CD4-positive, alpha-beta T cell treated with Interferon alpha-2 for 1 hour (primary cell): ENCODE measurements at regions not wholly inside any gene's neighbourhood (a gene's known extent, or its start where the extent isn't known, plus 50 kb on each side); places are given as distances from the start of the nearest gene placed in this dataset.
"Not testable (repeated sequence)": the region's sequence is repeated elsewhere in the genome, so short reads cannot be mapped to it uniquely, and the experiment has no call there.

Experiments used
- DNase-seq, 2 donors: peaks; one replicate each; pipeline ENCODE4 v3.0.0-alpha.2; 2020 to 2022

DNA sequence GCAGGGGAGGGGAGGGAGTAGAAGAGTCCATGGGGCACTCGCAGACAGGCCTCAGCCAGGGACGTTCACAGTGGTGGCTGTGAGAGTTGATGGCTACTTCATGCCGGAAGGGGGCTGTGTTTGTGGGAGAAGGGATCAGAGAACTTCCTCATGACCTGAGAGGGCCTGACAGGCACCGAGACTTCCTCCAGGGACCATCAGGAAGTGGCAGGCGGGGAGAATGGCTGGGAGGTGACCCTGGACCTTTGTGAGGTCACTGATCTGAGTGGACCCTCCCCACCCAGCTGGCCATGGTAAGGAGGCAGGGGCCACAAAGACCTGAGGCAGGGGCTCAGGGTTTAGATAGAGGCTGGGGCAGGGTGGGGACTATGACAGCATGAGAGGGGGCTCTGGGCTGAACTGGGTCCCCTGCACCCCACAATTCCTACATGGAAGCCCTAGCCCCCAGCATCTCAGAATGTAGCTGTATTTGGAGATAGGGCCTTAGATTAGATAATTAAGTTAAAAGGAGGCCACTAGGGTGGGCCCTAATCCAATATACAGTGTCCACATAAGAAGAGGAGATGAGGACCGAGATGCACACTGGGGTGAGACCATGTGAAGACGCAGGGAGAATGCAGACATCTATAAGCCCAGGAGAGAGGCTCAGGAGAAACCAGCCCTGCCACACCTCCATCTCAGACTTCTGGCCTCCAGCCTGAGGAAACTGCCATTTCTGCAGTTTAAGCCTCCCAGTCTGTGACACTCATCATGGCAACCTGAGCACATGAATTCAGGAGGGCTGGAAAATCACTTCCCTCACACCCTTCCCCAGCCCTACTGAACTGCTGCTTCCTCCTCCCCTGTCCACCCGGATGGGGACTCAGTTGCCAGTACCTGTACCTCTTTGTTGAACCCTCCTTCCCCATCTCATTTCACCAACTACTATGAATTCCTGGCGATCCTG lies 273.9 kb upstream of the ZNF32 start:
- DNase-seq: no peak

- DNase-seq: no peak
Observed at GRCh38 chr10:43921881-43922280, 273.2 kb upstream of the ZNF32 start.

DNA sequence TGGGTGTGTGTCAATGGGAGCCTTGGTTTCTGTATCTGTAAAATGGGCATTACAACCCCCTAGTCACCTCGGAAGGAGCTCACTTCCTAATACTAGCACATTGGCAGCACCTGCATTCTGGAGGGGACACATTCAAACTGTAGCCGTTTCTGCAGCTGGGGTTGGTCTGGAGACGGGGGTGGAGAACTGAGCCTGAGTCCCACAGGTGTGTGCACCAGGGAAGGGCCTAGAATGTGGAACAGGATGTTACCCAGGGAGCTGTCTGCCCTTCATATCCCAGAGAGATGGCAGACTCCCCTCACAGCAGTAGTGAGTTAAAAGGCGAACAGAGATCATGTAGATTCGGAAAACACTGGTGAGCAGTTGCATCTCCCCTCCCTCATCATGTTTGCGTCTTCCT lies 272.8 kb upstream of the ZNF32 start:
- DNase-seq: no peak

GRCh38 chr10:43920236-43920758 lies 271.6 kb upstream of the ZNF32 start:
- DNase-seq: not testable (repeated sequence)

DNA sequence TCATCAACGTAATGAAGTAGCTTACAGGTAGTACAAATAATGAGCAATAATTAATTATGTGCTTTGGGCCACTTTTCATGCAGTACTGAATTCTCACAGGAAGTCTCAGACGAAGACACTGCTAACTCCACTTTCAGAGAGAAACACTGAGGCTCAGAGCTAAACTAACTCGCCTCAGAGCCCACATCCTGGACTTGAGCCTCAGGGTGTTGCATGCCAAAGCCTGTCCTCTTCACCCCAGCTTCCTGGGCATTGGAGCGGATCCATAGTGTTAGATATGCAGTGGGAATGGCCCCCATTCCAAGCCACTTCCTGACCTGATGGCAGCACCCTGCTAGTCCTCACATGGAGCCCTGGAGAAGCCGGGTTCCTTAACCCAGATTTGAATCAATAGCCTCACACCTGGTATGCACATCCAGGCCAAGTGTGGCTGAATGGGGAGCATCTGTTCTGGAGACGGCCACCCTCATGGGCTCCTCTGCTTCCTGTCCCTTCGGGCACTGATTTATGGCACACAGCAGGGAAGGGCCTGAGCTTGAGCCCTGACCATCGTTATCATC lies 265.1 kb upstream of the ZNF32 start:
- peak in 1 of 2 donors; percentile 3 for DNase-seq

GRCh38 chr10:43912469-43912868 lies 263.8 kb upstream of the ZNF32 start:
- no peak for DNase-seq

DNA sequence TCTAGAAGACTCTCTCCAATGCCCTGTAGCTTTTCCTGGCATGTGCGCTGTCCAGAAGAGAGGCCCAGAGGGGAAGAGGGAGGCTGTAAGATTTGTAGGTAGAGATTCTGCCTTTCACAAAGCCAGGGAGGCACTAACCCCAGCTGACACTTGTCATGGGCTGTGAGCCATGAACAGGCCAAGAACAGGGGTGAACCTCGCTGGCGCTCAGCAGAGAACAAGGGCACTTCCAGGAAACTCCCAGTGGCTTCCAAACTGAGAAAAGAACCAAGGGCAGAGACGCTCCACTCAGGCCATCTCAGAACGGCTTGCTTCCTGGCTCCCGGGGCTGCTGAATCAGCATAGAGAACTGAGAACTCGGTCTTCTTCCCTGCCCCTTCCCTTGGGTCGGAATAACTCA lies 257.8 kb upstream of the ZNF32 start:
- no peak for DNase-seq

GRCh38 chr10:43905512-43906236 lies 257.0 kb upstream of the ZNF32 start:
- DNase-seq: no peak

DNA sequence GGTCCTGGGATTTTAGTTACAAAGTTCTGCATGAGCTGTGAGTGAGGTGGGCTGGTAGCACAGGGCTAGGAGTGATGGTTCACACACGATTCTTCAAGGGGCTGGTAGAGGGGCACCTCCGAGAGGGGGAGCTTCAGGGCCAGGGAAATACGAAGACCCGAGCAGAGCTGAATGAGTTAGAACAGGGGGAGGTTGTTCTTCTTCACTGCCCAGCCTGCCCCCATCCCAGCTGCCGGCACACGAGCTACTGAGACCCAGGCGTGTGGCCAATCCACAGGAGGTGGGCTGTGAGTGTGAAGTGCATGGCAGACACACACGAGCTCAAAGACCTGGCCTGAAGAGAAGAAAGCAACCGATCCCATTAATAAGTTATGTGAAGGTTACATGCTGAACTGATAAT lies 256.2 kb upstream of the ZNF32 start:
- no peak for DNase-seq

DNA sequence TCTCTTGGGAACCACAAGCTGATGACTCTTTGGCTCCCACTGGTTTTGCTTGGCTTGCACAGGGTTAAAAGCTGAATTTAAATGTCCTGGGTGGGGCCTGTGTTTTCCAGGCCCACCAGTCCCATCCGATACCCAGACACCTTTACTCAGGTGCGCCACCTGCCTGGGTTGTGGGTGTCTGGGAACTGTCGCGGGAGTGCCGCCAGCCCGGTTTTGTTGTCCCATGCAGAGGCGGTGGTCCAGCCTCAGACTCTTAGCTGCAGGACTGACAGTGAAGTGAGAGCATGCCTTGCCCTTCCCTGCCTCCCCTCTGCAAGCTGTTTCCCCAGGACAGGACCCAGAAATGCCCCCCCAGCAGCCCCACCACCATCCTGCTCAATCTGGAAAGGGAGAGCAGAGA lies 255.6 kb upstream of the ZNF32 start:
- DNase-seq: no peak

- no peak for DNase-seq
Observed at GRCh38 chr10:43903451-43903850, 254.8 kb upstream of the ZNF32 start.

DNA sequence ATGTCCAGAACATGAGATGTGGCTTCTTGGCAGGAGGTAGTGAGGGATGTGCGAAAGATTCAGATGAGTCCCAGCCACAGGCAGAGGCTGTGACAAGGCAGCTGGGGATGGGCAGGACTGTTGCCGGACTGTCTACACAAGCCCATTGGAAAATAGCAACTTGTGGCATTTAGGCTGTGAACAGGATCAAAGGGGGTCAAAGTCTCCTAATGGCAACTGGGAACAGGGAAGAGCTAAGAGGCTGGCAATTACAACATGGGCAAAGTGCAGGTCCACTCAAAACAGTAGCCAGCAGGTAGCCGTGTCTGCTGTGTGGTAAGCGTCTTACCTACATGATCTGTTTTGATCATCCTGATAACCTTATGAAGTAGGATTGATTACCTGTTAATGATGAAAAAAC lies 254.2 kb upstream of the ZNF32 start:
- DNase-seq: no peak

DNA sequence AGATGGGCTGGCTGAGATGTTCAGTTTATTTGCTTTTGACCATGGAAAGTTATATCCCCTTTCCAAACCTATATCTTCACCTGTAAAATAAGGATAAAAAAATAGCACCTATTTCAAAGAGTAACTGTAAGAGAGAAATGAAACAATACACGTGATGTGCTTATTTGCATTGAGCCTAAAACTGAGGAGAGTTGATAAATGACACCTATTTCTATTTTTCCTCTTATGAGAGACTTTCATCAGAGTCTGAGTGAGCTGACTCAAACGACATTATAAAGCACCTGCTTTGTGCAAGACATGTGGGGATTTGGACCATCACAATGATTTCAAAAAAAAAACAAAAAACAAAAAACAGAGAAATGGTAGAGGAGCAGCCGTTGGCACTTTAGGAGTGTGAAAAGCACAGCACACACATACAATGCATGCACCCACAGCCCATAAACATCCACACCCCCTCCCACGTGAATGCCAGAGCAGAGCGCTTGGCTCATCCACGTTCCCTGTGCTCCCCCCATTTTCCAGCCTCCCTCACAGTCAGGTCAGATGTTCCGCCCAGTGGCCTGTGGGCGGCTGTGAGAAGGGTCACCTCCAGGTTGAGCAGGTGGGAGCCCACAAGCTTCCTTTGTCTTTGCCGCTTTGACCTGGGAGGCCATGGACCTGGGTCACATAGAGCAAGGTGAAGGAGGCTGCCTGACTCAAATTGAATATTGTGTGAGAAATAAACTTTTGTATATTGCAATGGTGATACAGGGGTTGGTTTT lies 253.2 kb upstream of the ZNF32 start:
- DNase-seq: no peak

- no peak for DNase-seq
Observed at GRCh38 chr10:43901302-43901701, 252.6 kb upstream of the ZNF32 start.

DNA sequence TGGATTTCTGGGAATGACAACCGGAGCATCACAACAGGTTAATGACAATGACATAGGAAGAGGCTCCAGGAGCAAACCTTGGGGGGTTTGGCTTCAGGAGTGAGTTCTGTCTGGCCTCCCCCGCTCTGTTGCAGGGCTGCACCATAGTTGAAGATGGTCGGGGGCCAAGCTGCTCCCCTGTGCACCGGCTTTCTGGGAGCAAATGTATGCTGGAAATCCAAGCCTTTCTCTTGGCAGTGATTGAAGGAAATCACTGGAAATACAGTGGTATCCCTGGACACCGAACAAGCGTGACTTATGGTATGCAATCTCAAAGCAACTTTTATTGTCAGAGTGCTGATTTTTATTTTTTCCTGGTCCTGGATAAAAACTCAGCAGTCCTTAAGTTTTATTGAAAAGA lies 251.9 kb upstream of the ZNF32 start:
- no peak for DNase-seq

DNA sequence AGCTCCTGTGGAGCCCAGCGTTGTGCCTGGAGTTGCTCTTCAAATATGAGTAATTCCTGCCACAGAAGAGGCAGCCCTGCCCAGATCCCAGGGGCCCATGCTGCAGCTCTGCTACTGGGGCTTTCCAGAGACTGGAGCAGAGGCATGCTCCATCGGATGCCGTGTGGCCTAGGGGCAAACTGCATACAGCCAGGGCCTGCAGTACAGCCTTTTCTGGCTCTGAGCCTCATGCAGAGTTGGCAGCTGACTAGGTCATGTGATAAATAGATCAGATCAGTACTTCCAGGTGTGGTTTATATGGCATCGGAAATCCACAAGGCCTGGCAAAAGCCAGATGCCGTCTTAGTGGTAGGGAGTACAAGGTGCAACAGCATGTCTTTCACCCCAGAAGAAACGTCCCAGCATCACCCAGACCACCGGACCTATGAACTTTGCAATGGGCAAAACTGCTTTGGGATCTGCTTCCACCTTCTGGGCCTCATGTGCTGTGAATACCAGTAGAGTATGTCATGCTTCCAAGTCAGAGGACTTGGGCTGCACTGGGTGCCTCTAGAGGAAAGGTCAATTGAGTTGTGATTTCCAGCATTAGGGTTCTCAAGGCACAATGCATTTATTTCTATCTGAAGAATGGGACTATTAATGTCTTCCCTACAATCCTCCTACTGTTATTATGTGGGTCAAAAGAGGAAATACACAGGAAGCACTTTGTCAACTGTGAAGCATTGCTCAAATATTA lies 250.7 kb upstream of the ZNF32 start:
- no peak for DNase-seq

GRCh38 chr10:43898592-43898991 lies 249.9 kb upstream of the ZNF32 start:
- no peak for DNase-seq

- no peak for DNase-seq
Observed at GRCh38 chr10:43897765-43898419, 249.2 kb upstream of the ZNF32 start.

GRCh38 chr10:43892062-43892770 lies 243.5 kb upstream of the ZNF32 start:
- DNase-seq: no peak

DNA sequence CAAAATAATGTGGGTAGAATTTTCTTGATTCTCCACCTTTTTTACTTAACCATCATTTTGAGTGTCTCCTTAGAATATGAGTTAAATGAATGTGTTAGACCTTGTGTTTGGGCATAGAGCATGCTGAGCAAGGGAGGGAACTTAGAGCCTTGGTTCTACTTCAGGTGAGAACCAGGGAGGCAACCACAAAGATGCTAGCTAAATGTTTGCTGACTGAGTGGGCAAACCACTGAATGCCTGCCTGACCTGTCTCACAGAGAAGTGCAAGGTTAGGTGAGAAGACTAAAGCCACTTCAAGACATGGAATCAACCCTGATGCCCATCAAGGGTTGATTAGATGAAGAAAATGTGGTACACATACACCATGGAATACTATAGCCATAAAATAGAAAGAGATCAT lies 242.6 kb upstream of the ZNF32 start:
- DNase-seq: no peak

- DNase-seq: no peak
Observed at GRCh38 chr10:43890124-43890523, 241.4 kb upstream of the ZNF32 start.
